Lower lobe of right lung (tissue), 2 donors: ENCODE measurements at regions not wholly inside any gene's neighbourhood (a gene's known extent, or its start where the extent isn't known, plus 50 kb on each side); places are given as distances from the start of the nearest gene placed in this dataset.

Experiments
- ATAC-seq, 2 donors: fragments of 200-7000 bp; cut with Tn5 transposase; one replicate each; pipeline ENCODE4 v1.9.1; 2020 to 2022; ENCODE audit warnings: mild to moderate bottlenecking in 2 of 2, moderate library complexity in 2 of 2
- DNase-seq: peaks from one replicate; pipeline ENCODE4 v3.0.0-alpha.2; 2020
- H3K27ac ChIP-seq: fragments of 200-600 bp; one replicate; pipeline ENCODE4 v1.8.0; 2022
- H3K27me3 ChIP-seq: fragments of 200-600 bp; one replicate; pipeline ENCODE4 v1.8.0; 2022; ENCODE audit warnings: low read depth
- H3K36me3 ChIP-seq: fragments of 200-600 bp; one replicate; pipeline ENCODE4 v1.8.0; 2022; ENCODE audit warnings: mild to moderate bottlenecking
- H3K4me1 ChIP-seq: fragments of 200-600 bp; one replicate; pipeline ENCODE4 v1.8.0; 2022
- H3K4me3 ChIP-seq: fragments of 200-600 bp; one replicate; pipeline ENCODE4 v1.8.0; 2022; ENCODE audit warnings: mild to moderate bottlenecking
- H3K9me3 ChIP-seq: fragments of 200-600 bp; one replicate; pipeline ENCODE4 v1.8.0; 2022
- intact Hi-C: fragments of 100-400 bp; cut with DNase I; formaldehyde crosslinking; loops from one replicate; pipeline ENCODE4 v1.11.0; 2022
- TF ChIP-seq, protein P1 (sequence below): fragments of 200-600 bp; IDR thresholded peaks from one replicate; pipeline ENCODE4 v1.8.0; 2022; ENCODE audit warnings: antibody characterized with exemption, mild to moderate bottlenecking
- donor health status: DM: no; HTN: yes; CAD: no; lungs with severe emphysema.

DNA sequence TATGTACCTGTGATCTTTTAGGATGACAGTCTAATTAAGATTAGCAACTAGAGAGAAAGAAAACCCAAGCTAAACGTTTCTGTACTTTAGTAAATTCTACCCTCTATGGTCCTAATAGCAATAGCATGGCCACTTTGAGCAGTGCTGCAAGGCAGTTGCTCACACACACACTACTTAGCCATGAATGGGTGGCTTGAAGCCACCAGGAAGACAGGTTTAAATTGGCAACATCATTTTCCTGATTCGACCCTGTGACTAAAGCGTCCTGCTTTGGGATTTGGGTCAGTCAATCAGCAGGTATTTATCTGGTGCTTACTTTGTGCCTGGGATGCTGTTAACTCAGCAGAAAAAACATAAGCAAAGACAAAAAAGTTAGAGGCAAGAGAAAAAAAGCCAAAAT lies 150.6 kb downstream of the ARRDC3 start:
- ATAC-seq, result no peak
- H3K4me3 ChIP-seq, result no peak overlapping the region
- intact Hi-C loops, result no loop called here
- no peak for DNase-seq
- no peaks in the 10 kb centered on the region for H3K27me3 ChIP-seq
- TF ChIP-seq, protein P1, sequence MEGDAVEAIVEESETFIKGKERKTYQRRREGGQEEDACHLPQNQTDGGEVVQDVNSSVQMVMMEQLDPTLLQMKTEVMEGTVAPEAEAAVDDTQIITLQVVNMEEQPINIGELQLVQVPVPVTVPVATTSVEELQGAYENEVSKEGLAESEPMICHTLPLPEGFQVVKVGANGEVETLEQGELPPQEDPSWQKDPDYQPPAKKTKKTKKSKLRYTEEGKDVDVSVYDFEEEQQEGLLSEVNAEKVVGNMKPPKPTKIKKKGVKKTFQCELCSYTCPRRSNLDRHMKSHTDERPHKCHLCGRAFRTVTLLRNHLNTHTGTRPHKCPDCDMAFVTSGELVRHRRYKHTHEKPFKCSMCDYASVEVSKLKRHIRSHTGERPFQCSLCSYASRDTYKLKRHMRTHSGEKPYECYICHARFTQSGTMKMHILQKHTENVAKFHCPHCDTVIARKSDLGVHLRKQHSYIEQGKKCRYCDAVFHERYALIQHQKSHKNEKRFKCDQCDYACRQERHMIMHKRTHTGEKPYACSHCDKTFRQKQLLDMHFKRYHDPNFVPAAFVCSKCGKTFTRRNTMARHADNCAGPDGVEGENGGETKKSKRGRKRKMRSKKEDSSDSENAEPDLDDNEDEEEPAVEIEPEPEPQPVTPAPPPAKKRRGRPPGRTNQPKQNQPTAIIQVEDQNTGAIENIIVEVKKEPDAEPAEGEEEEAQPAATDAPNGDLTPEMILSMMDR, result no peak
- no peak overlapping the region for H3K27ac ChIP-seq
- peaks cover 6% of the 10 kb centered on the region for H3K4me1 ChIP-seq
- H3K36me3 ChIP-seq, result no peaks in the 10 kb centered on the region
- H3K9me3 ChIP-seq, result no peaks in the 10 kb centered on the region

DNA sequence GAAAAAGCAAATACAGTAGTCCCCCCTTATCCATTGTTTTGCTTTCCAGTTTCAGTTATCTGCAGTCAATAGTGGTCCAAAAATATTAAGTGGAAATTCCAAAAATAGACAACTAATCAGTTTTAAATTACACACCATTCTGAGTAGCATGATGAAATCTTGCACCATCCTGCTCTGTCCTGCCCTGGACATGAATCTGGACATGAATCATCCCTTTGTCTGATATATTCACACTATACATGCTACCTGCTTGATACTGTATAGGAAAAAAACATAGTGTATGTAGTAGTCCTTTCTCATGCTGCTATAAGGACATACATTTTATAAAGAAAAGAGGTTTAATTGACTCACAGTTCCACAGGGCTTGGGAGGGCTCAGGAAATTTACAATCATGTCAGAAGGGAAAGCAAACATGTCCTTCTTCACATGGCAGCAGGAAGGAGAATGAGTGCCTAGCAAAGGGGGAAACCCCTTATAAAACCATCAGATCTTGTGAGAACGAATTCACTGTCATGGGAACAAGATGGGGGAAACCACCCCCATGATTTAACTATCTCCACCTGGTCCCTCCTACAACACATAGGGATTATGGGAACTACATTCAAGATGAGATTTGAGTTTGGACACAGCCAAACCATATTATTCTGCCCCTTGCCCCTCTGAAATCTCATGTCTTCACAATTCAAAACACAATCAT lies 153.9 kb downstream of the ARRDC3 start:
- Histone ChIP-seq H3K9me3 (no peaks in the 10 kb centered on the region), H3K36me3 (no peaks in the 10 kb centered on the region), H3K4me3 (no peak overlapping the region), H3K27ac (no peak overlapping the region), H3K4me1 (no peaks in the 10 kb centered on the region), H3K27me3 (no peaks in the 10 kb centered on the region)
- ATAC-seq (no peak), DNase-seq (no peak)
- TF ChIP-seq, protein P1, result no peak
- intact Hi-C loops, result loop anchor here (10.0 kb wide), 1 partner anchor 156 kb away; the partner anchor contains the start of gene ARRDC3

DNA sequence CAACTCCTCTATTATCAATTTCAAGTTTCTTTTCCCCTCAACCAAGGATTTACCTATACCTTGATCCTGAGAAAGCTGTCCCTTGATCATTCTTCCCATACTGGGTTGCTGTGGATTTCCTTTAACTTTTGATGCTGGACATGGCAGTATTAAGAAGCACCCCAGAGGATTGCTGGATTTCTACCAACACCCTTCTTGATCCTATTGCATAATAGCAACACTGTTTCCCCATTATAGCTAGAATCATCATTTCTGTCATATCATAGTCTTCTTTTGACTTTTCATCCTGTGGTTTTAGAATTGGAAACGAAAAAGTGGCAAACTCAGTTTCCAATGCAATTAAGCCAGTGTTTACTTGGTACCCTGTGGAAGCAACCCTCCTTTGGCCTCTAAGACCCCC lies 154.9 kb downstream of the ARRDC3 start:
- ATAC-seq, result no peak
- no peaks in the 10 kb centered on the region for H3K36me3 ChIP-seq
- TF ChIP-seq, protein P1, result no peak

DNA sequence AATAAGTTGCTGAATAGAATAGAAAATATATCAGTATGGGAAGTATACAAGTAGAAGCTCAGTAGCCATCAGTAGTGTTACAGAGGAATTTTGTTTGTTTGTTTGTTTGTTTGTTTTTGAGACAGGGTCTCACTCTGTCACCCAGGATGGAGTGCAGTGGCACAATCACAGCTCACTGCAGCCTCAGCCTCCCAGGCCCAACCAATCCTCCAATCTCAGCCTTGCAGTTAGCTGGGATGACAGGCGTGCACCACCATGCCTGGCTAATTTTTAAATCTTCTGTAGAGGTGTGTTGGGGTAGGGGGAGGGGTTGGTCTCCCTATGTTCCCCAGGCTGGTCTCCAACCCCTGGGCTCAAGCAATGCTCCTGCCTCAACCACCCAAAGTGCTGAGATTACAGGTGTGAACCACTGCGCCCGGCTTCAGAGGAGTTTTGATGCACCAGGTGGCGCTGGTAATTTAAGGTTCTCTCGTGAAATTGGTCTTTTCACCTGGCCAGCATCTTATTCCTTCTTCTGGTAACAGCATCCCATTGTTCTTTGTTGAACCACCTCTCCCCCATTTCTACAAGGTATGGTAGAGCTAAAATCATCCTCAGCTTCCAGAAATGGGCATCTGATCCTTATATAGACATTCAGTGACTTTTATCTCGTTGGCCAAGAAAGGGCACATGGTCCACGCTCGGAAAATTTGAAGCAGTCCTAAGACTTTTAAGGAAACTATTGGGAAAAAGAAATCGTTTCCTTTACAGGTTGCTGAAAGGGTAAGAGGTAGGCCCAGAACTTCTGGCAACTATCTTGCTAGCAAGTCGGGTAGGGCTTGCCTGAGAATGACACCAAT lies 157.1 kb downstream of the ARRDC3 start:
- Histone ChIP-seq H3K27me3 (no peaks in the 10 kb centered on the region), H3K27ac (no peak overlapping the region), H3K4me3 (no peak overlapping the region), H3K9me3 (no peaks in the 10 kb centered on the region), H3K4me1 (no peaks in the 10 kb centered on the region), H3K36me3 (no peaks in the 10 kb centered on the region)
- TF ChIP-seq, protein P1, result peak; percentile 51
- ATAC-seq (peak; percentile 59 to 87), DNase-seq (peak; percentile 53)
- intact Hi-C loops, result loop anchor here (10.0 kb wide), 1 partner anchor 159 kb away; the partner anchor contains the start of gene ARRDC3

More for the DNA sequence above, 154.9 kb downstream of the ARRDC3 start:
- no peaks in the 10 kb centered on the region for H3K9me3 ChIP-seq
- intact Hi-C loops, result loop anchor here (10.0 kb wide), 1 partner anchor 157 kb away; the partner anchor contains the start of gene ARRDC3
- H3K4me3 ChIP-seq, result no peak overlapping the region
- H3K27me3 ChIP-seq, result no peaks in the 10 kb centered on the region
- no peaks in the 10 kb centered on the region for H3K4me1 ChIP-seq
- no peak overlapping the region for H3K27ac ChIP-seq
- no peak for DNase-seq

DNA sequence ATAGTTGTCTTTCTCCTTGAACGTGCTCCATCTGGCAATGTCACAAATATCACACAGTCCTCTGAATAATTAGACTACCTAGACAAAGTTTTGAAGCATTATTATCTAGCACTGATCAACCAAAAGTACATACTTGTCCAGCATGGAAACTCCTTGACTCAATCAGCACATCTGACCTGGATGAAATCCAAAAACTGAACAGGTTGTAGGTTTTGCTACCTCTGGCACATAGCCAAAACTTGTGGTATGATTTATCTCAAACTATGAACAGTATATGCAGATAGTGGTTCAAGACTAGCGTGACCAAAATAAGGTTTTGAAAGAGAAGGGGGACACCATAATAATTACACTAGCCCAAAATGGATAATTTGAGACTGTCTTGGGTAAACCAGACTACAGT lies 158.1 kb downstream of the ARRDC3 start:
- no peaks in the 10 kb centered on the region for H3K9me3 ChIP-seq
- H3K36me3 ChIP-seq, result no peaks in the 10 kb centered on the region
- no peak overlapping the region for H3K4me3 ChIP-seq
- intact Hi-C loops, result loop anchor here (10.0 kb wide), 1 partner anchor 160 kb away; the partner anchor contains the start of gene ARRDC3
- TF ChIP-seq, protein P1, result no peak
- peak in 1 of 2 donors; percentile 53 for ATAC-seq
- no peaks in the 10 kb centered on the region for H3K27me3 ChIP-seq
- no peak for DNase-seq
- H3K27ac ChIP-seq, result no peak overlapping the region
- H3K4me1 ChIP-seq, result peaks cover under 1% of the 10 kb centered on the region
